ENCODE measurements at regions not wholly inside any gene's neighbourhood (a gene's known extent, or its start where the extent isn't known, plus 50 kb on each side); places are given as distances from the start of the nearest gene placed in this dataset.

DNA sequence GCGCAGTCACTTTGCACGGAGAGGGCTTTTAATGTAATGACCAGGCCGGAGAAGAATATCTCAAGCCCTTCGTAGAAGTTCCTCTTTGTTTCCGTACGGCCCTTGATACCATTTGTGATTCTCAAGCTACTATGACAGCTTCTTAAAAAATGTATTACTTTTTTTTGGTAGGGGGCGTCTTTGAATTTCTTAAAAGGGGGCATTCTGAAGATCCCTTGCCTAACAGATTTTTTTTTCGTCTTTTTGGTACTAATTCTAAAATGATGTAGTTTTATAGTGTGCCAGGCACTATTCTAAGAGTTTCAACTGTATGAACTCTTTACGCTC, 614.0 kb downstream of the MCTP2 start (continued):
- no peak for TF ChIP-seq USF2 (IDR thresholded peaks at IDR 0.05; ENCODE audit: borderline replicate concordance, low read depth, low read length)
- TF ChIP-seq SIN3A (IDR thresholded peaks at IDR 0.05; ENCODE audit: borderline replicate concordance, low read depth, low read length) = no peak

GRCh38 chr15:94847325-94847724, 616.0 kb downstream of the MCTP2 start:
- no peak for DNase-seq
- H3K4me2 ChIP-seq = no peak overlapping the region
- no peaks in the 10 kb centered on the region for H3K9me3 ChIP-seq
- H4K20me1 ChIP-seq (ENCODE audit: insufficient read depth) = no peaks in the 10 kb centered on the region
- no peak overlapping the region for H2AFZ ChIP-seq (ENCODE audit: low read depth)
- ChIA-PET CTCF (no interaction called here), POLR2A (no interaction called here)
- H3K36me3 ChIP-seq (replicated peaks in 1 of 2; ENCODE audit: control insufficient read depth in 1 of 2, insufficient read depth in 2 of 2, low read length in 1 of 2) = no peaks in the 10 kb centered on the region
- no peaks in the 10 kb centered on the region for H3K4me1 ChIP-seq (ENCODE audit: control insufficient read depth in 1 of 2, insufficient read depth in 2 of 2, low read depth in 1 of 2, low read length in 1 of 2)
- no peak overlapping the region for H3K9ac ChIP-seq
- no peak overlapping the region for H3K4me3 ChIP-seq (ENCODE audit: low read depth in 2 of 2, low read length in 1 of 2)
- no peaks in the 10 kb centered on the region for H3K79me2 ChIP-seq (ENCODE audit: insufficient read depth)
- H3K27ac ChIP-seq (ENCODE audit: low read depth in 2 of 2, low read length in 1 of 2) = no peak overlapping the region
- H3K9me2 ChIP-seq = no peaks in the 10 kb centered on the region; the same call in 1 of the 2 replicates
- no peaks in the 10 kb centered on the region for H3F3A ChIP-seq (replicated peaks; ENCODE audit: insufficient read depth)
- WGBS (ENCODE audit: low lambda C conversion rate) = 6% methylated on average over 4 of the region's 4 CpGs
- no peaks in the 10 kb centered on the region for H3K27me3 ChIP-seq (ENCODE audit: insufficient read depth)
- TF ChIP-seq JUND (IDR thresholded peaks at IDR 0.05) = no peak
- no peak for TF ChIP-seq SIN3A (IDR thresholded peaks at IDR 0.05; ENCODE audit: borderline replicate concordance, low read depth, low read length)
- TF ChIP-seq TCF12 (IDR thresholded peaks at IDR 0.05) = no peak
- TF ChIP-seq FOXM1 (IDR thresholded peaks at IDR 0.05; ENCODE audit: low read depth) = no peak
- TF ChIP-seq POLR2AphosphoS5 (IDR thresholded peaks at IDR 0.05; ENCODE audit: low read depth, low read length) = no peak
- no peak for TF ChIP-seq GABPA (IDR thresholded peaks at IDR 0.05; ENCODE audit: low read depth)
- TF ChIP-seq MEF2A (IDR thresholded peaks at IDR 0.05; ENCODE audit: borderline replicate concordance, low read depth) = no peak
- TF ChIP-seq, protein P1, sequence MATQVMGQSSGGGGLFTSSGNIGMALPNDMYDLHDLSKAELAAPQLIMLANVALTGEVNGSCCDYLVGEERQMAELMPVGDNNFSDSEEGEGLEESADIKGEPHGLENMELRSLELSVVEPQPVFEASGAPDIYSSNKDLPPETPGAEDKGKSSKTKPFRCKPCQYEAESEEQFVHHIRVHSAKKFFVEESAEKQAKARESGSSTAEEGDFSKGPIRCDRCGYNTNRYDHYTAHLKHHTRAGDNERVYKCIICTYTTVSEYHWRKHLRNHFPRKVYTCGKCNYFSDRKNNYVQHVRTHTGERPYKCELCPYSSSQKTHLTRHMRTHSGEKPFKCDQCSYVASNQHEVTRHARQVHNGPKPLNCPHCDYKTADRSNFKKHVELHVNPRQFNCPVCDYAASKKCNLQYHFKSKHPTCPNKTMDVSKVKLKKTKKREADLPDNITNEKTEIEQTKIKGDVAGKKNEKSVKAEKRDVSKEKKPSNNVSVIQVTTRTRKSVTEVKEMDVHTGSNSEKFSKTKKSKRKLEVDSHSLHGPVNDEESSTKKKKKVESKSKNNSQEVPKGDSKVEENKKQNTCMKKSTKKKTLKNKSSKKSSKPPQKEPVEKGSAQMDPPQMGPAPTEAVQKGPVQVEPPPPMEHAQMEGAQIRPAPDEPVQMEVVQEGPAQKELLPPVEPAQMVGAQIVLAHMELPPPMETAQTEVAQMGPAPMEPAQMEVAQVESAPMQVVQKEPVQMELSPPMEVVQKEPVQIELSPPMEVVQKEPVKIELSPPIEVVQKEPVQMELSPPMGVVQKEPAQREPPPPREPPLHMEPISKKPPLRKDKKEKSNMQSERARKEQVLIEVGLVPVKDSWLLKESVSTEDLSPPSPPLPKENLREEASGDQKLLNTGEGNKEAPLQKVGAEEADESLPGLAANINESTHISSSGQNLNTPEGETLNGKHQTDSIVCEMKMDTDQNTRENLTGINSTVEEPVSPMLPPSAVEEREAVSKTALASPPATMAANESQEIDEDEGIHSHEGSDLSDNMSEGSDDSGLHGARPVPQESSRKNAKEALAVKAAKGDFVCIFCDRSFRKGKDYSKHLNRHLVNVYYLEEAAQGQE (IDR thresholded peaks at IDR 0.05; ENCODE audit: low read depth, low read length) = no peak
- no peak for TF ChIP-seq IRF3 (IDR thresholded peaks at IDR 0.05; ENCODE audit: low read depth, low read length)
- no peak for TF ChIP-seq USF2 (IDR thresholded peaks at IDR 0.05; ENCODE audit: borderline replicate concordance, low read depth, low read length)
- TF ChIP-seq RCOR1 (IDR thresholded peaks at IDR 0.05; ENCODE audit: low read length) = no peak
- TF ChIP-seq SMC3 (IDR thresholded peaks at IDR 0.05; ENCODE audit: low read depth, low read length) = no peak
- no peak for TF ChIP-seq ELF1 (IDR thresholded peaks at IDR 0.05)
- TF ChIP-seq, protein P2, sequence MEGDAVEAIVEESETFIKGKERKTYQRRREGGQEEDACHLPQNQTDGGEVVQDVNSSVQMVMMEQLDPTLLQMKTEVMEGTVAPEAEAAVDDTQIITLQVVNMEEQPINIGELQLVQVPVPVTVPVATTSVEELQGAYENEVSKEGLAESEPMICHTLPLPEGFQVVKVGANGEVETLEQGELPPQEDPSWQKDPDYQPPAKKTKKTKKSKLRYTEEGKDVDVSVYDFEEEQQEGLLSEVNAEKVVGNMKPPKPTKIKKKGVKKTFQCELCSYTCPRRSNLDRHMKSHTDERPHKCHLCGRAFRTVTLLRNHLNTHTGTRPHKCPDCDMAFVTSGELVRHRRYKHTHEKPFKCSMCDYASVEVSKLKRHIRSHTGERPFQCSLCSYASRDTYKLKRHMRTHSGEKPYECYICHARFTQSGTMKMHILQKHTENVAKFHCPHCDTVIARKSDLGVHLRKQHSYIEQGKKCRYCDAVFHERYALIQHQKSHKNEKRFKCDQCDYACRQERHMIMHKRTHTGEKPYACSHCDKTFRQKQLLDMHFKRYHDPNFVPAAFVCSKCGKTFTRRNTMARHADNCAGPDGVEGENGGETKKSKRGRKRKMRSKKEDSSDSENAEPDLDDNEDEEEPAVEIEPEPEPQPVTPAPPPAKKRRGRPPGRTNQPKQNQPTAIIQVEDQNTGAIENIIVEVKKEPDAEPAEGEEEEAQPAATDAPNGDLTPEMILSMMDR (IDR thresholded peaks at IDR 0.05) = no peak
